ENCODE measurements at regions not wholly inside any gene's neighbourhood (a gene's known extent, or its start where the extent isn't known, plus 50 kb on each side); places are given as distances from the start of the nearest gene placed in this dataset.
"Not testable (repeated sequence)": the region's sequence is repeated elsewhere in the genome, so short reads cannot be mapped to it uniquely, and the experiment has no call there.

DNA sequence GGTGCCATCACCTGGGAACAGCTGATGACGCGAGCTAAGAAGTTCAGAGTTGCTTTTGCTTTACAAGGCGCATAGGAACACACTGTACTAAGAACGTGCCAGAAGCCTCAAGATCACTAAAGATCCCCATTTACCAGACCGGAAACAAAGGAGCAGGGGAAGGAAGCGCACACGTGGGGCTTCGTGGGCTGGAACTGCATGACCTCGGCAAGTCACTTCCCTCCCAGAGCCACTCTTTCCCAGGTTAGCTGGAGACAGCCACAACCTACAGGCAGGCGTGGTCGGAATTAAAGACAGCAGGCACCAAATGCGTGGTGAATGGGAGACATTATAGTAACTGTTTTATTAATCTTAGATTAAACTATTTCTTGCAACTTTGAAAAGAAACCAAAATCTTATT lies 154.9 kb upstream of the IQSEC1 start:
- not testable (repeated sequence) for DNase-seq

DNA sequence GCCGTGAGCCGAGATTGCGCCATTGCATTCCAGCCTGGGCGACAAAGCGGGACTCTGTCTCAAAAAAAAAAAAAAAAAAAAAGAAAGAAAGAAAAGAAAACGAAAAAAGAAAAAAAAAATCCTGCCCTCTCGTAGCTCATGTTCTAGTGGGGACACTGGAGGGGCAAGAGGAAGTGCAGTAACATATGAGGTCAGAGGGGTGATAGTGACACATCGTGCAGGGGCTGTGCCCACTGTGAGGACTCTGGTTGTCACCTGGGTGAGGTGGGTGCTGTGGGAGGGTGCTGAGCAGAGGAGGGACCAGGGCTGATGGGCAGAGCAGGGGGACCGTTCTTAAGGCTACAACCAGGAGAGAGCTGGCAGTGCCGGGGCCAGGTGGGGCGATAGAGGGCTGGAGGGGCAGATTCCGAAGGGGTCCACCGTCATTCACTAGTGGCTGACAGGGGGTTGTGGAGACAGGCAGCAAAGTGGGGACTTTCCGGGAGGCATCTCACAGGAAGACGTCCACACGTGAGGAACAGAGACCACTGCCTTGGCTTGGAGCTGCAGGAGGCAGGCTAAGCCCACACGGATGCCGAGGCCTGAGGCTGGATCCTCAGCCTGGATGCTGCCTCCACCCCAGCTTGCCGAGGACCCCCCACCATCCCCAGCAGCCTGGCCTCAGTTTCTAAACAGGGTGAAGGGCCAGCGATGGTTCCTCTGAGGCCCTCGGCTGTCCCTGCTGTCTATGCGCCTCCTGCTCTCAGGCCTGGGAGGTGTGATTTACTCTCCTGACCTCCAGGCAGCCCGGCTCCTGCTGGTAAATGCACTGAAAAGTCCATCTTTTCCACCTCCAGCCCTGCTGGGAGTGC lies 154.3 kb upstream of the IQSEC1 start:
- DNase-seq = no peak

DNA sequence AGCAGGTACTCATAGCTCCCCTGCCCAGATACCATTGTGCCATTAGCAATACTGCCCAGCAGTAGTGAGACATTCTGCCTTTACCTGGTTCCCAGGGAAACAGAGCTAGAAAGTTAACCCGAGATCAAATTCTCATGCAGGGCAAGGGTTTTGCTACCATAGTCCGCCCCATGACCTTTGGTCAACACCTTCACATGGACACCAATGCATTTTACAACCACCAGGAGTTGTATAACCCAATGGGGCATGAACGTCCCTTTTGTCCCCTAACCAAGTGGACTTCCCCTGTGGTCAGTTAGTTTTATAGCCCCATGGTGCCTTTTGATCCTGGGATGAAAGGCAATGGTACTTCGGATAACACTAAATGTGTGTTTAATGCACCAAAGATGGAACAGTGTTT lies 151.7 kb upstream of the IQSEC1 start:
- DNase-seq = no peak

DNA sequence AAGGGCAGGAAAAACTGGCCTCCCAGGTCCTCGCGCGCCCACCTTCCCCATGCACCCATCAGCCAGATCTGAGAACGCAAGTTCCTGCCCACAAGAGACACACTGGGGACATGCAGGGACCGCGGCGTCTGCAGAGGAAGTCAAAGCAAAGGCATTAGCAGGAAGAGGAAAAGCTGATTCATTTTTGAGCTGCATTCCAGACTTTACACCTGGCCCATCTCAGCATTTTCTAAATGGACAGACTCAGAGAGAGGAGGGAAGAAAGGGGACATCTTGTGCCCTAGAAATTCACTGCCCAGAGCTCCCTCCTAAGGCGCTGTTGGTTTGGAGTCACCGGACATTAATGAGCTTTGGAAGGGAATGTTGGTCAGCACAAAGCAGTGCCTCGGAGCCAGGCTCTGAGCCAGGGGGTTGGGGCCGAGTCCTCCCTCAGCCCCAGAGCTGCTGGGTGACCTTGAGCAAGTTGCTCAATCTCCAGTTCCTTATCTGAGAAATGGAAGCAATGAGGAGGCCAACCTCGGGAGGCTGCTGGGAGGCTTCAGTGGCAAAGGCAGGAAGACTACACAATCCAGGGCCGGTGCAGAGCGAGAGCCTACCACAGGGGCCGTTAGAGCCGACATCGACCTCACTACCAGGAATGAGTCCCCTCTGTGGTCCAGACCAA lies 150.5 kb upstream of the IQSEC1 start:
- DNase-seq = peak in 9 of 58 donors; percentile 9 to 45 (median 14)

DNA sequence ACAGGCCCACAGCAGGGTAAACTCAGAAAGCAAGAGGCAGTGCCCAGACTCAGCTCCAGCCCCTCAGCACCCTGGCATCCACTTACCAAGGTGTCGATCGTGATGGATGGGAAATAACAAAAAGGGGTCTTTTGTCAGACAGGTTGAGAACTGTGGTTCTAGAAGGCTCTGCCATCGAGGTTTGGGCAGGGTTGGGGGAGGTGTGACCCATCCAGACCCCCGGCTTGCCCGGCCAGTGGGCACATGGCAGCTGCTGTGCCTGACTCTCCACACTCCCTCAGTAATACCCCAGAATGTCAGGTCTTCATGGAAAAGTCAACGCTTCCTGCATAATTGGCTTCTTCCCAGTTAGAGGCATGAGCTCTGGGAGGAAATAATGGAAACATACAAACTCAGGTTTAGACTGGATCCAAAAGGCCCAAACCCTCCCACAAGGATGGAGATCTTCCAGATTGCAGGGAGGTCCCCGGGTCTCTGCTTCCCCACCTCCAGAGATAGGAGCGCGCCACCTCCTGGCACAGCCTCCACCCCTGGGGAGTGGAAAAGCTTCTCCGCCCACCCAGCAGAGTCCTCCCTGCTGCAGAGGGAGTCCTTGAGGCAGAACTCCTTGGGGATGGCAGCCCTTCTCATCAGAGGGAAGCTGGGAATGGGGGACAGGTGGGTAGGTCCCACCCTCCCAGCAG lies 149.8 kb upstream of the IQSEC1 start:
- no peak for DNase-seq

DNA sequence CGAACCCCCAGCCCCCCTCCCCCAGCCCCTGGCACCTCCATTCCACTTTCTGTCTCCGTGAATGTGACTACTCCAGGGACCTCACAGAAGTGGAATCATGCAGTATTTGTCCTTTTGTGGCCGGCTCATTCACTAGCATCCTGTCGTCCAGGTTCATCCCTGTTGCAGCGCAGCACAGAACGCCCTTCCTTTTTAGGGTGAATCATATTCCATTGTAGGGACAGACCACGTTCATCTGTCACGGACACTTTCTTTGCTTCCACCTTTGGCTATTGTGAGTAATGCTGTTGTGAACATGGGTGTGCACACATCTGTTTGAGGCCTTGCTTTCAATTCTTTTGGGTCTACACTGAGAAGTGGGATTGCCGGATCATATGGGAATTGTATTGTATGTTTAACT lies 148.9 kb upstream of the IQSEC1 start:
- no peak for DNase-seq

DNA sequence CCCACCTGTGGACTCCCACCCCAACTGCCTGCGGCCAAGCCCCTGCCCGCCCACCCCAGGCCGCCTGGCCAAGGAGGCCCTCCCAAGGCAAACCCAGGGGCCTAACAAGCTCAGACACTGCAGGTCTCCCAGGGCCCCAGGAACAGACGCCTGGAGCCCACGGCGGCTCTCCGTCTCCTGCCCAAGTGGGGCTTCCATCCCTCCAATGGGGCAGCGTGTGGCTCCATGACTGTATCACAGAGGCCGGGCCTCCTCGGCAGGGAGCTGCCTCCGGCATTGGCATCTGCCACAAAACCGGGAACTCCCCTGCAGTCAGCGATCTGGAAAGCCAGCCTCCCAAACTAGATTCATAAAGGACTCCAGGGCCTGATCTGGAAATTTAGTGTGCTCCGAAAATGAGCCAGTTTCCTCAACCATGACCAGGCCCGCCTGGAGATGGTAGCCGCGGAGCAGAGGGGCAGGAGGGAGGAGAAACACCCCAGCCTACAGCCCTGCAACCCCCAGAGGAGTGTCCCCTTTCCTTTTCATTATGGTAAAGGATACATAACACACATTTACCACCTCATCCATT lies 148.3 kb upstream of the IQSEC1 start:
- DNase-seq = no peak

DNA sequence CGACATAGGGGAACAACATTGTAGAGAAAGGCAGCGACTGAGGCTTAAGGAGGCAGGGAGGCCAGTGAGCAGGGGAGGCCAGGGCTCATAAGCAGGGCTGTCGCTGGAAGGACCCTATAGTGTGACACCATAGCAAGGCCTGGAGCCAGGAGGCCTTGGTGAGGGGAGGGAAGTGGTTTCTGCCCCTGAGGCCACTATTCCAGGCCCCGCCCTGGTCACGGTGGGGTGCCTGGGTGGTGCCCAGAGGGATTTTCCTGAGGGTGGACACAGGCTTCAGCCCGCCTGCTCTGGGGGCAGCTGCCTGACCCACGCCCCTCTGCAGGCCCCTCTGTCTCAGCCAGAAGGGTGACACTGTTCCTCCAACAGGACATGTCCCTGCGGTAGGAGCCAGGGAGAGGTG lies 147.8 kb upstream of the IQSEC1 start:
- no peak for DNase-seq

DNA sequence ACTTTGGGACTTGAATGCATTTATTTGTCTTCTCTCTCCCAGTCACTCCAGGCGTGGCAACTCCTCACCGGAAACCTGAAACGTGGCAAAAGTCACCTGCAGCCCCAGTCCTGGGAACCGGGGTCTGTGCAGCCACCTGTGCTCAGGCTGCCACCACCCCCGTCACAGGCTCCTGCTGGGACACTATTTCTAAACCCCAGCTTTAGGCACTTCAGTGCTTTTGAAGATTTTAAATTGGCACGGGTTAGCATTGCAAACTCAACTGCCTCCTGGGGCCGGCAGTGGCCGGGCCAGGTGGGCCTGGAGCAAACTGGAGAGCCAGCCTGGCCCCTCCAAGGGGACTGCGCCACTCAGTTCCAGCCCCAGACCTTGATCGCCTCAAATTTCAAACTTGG lies 146.7 kb upstream of the IQSEC1 start:
- DNase-seq = no peak

DNA sequence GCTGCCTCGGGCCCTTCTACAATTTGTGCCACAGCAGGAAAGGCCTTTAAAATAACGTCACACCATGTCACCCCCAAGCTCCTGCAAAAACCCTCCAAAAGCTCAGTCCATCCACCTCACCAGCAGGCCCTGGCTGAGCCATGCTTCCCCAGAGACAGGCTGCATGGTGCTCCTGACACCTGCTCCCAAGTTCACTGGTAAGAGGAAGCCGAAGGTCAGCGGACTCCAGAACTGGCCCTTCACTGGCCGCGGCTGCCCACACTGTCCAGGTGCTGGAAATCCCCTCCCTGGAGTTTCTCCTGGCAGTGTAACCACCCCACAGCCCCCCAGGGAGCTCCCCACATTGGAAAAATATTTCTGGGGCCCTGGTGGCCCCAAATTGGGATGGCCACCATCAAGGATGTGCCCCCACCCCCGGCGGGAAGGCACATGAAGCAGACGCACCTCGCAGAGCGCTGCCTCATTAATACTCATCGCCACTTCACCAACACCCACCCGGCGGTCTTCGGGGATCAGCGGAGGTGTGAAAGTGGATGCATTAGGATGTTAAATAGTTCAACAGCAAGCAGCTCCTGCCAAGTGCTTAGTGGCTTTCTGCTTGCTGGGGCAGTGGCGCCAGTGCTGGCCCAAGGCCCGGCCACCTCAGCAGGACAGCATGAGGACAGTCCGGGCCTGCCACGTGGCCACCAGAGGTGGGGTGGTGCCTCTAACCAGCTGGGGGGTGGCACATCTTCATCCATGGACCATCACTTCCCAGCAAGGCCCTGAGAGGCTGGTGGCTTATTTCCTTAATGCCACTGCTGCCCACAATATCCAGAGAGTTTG lies 146.1 kb upstream of the IQSEC1 start:
- DNase-seq = peak in 9 of 58 donors; percentile 7 to 42 (median 13)

DNA sequence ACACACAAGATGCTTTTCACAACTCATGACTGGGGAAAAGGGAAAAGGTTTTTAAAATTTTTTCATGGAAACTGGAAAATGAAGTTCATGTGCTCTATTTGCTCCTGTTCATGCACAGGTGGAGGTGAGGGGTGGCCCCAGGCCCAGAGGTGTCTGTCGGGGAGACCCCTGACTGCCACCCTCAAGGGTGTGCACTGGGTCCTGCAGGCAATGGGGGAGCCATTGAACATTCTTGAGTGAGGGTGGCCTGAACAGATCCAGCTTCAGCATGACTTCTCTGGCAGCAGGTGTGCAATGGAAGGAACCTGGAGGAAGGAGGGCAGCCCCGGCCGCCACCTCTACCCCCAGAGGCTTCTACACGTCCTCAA lies 145.3 kb upstream of the IQSEC1 start:
- no peak for DNase-seq

DNA sequence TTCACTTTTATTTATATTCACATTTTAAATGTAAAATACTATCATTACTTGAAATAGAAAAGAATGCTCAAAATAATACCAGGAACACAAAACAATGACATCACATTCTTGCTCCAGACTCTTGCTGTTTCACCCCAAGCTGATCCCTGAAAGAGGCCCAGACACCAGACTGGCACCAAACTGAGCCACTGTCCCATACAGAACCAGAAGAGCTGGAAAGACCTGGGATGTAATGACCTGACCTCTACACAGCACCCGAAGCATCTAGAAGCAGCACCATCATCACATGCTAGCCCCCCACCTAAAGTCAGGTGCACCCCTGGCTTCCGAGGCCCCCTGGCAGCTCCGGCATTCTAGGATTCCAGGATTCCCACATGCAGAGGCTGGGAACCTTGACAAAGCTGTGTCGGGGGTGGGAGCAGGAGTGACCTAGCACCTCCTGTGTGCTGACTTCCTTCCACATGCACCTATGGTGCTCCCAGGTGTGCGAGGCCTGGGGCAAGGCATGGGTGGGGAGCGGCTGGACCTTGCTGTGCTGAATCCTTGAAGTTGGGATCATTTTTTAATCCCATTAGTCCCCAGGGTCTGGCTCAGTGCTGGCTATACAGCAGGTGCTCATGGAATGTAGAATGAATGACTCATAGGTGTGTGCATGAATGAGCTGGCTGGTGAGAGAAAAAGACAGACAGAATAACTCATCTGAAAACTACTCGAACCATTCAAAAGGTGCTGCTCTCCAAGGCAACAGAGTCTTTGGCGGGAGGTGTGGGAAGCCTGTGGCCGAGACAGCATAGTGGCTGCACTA lies 144.7 kb upstream of the IQSEC1 start:
- DNase-seq = peak in 1 of 58 donors; percentile 41

DNA sequence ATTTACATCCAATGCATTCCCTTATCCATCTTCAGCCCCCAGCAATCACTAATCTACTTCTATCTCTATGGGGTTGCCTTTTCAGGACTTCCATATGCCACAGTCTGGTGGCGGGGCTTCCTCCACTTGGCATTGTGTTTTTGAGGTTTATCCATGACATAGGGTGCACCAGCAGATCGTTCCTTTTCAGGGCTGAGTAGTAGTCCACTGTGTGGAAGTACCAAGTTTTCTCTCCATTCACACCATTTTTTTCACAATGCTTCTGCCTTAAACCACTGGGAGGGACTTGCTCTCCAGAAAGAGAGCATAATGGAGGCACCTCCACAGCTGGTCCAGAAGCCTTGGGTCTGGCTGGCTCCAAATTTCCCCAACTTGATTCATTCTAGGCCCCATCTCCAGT lies 144.0 kb upstream of the IQSEC1 start:
- DNase-seq = no peak

DNA sequence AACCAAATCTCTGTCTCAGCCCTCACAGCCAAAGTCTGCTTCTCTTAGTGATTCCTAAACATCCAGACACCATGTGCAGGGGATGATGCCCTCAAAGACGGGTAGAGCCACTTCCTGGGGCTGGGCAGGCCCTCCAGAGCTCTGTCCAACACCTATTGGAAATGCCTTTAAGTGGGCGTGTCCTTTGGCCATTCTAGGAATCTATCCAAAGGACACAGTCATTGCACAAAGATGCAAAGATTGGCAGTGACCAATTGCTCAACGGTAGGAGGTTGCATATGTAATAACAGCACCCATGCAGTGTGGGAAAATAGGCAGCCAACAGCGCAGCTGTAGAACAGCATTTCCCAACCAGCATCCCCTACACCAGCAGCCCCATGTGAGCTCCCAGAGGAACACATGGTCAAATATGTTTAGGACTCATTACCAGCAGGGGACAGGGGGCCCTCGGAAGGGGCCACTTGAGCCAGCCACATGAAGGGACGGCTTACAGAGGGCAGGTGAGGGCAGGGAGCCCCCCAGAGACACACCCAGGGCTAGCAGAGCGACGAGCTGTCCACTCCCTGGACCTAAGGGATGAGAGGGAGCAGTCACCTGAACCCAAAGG lies 142.8 kb upstream of the IQSEC1 start:
- DNase-seq = no peak

DNA sequence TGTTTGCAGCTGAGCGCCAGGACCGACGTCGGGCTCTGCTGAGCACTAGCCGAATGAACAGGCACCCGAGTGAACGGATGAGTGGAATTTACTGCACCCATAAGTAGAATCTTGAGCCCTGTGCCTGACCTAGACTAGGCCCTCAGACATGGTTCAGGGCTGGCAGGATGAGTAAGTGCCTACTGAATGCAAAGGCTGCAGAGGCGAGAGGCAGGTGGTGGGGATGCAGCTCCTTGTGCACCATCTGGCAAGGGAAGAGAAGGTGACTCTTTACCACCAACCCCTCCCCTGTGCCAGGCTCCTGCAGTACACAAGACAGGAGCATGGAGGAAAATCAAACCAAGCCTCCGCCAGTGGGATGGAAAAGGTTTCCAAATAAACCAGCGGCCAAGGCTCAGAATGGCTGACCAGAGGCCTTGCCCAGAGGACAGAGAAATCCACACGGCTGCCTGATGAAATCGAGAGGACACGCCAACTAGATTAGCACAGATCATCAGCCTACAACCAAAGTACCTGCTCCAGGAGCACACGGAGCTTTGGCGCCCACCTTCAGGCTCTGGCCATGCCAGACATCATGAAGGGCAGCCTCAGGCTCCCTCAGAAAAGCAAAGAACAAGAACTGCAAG lies 141.7 kb upstream of the IQSEC1 start:
- no peak for DNase-seq

DNA sequence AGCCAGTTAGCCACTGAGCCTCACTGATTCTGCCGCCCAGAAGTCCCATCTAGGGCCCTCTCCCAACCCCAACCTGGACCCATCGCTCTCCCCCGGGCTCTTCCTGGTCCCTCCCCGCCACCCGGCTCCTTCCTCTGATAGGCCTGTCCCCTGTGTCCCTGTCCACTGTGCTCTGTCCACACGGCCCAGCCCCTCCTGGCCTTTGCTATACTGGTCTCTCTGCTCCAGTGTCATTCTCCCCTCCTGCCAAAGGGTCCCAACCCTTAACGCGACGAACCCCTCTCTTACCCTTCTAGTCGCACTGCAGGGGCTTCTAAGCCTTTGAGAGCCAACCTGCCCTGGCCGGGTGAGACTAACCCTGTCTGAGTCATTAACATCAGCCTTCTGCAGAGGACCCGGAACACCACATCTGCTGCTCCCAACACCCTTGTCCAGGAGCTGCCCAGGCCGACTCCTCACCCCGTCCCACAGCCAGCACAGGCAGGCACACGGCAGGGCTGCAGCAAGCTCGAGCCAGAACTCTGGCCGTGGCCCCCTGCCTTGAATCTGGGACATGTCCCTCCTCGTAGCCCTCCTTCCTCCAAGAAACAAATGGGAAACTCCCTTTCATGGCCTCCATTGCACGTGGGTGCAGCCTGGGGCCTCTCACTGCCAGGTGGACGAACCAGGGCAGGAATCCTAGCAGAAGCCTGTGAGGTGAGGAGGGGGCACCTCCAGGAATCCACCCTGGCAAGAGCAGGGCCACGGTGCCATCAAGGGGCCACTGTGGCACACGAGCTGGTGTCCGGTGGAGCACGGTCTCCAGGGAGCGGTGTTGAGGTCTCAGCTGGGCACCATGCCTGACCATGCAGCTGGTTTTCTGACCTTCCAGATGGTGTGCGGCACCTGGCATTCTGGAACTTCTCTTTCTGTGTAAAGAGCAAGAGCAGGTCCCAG lies 140.9 kb upstream of the IQSEC1 start:
- DNase-seq = no peak

DNA sequence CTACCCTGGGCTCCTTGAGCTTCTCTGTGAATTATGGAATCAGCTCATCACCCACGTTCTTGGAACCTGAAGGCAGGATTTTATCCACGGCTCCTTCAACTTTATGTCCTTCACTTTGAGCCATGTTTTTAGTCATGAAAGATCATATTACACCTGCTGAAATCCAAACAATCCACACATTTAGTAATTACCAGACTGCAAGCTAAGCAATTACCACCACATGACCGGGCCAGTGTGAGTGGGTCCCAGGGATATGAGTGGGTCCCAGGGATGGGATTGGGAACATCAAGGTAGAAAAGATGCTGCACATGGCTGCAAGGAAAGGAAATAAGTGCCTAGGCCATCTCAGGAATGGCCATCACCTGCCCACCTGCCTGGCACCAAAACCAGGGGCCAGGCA lies 140.3 kb upstream of the IQSEC1 start:
- no peak for DNase-seq

DNA sequence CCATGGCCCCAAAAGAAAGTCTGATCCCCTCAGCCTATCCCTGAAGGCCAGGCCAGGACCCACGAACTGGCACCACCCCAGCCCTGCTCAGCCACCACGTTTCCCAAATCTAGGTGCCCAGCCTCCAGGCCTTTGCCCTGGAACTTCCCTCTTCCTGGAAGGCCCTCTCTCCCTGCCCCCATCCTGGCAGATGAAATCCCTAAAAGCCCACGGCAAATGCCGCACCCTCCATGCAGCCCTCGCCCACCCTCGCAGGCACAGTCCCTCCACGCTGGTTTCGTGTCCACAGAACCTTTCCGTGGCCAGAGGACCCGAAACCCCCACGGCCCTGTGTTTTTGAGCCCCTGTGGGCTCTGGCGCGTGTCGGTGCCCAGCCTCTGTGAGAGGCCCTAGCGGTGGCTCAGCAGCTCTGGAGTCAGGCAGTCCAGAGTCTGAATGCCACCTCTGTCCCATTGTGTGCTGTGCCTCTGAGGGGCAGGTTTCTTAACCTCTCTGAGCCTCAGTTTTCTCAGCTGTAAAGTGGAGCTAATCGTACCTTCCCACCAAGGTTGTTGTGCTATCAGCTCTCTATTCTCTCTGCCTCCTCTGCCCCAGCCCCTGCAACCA lies 138.5 kb upstream of the IQSEC1 start:
- no peak for DNase-seq

All from anterior cingulate cortex (tissue), 58 donors.